Transverse colon (tissue), 3 donors: ENCODE measurements at regions not wholly inside any gene's neighbourhood (a gene's known extent, or its start where the extent isn't known, plus 50 kb on each side); places are given as distances from the start of the nearest gene placed in this dataset.

ENCODE experiments used
- EP300 ChIP-seq: sonication (generic); formaldehyde crosslinking; IDR thresholded peaks from one replicate; pipeline ENCODE4 v1.6.1; 2017; ENCODE audit warnings: antibody characterized with exemption, low read depth
- POLR2A ChIP-seq: fragments of 450-650 bp; IDR thresholded peaks from one replicate; pipeline ENCODE4 v1.6.1; 2016; ENCODE audit warnings: antibody characterized with exemption, mild to moderate bottlenecking, moderate library complexity
- POLR2AphosphoS5 ChIP-seq, 3 donors: sonication (generic); formaldehyde crosslinking; IDR thresholded peaks; one replicate each; pipeline ENCODE4 v1.6.1; 2016; ENCODE audit warnings: antibody characterized with exemption in 3 of 3

GRCh38 chr10:94205396-94205831 is 157.3 kb downstream of the NOC3L start:
- no peak for TF ChIP-seq EP300
- TF ChIP-seq POLR2A: no peak
- TF ChIP-seq POLR2AphosphoS5 (IDR thresholded peaks at IDR 0.05): no peak
